GM12878 (cell line): ENCODE measurements at regions not wholly inside any gene's neighbourhood (a gene's known extent, or its start where the extent isn't known, plus 50 kb on each side); places are given as distances from the start of the nearest gene placed in this dataset.

ENCODE experiments used
- EZH2 ChIP-seq: IDR thresholded peaks from 2 replicates; pipeline ENCODE4 v1.6.1; 2012; ENCODE audit warnings: low read depth, mild to moderate bottlenecking, control low read depth, inconsistent platforms, low read length, borderline replicate concordance; ENCODE audit not compliant: control insufficient read depth
- HDAC2 ChIP-seq: fragments of 200-600 bp; sonication (generic); IDR thresholded peaks from 2 replicates; pipeline ENCODE4 v1.6.1; 2017
- MTA3 ChIP-seq: IDR thresholded peaks from 2 replicates; pipeline ENCODE4 v1.6.1; 2012; ENCODE audit warnings: low read length, inconsistent platforms, borderline replicate concordance
- RCOR1 ChIP-seq: conservative IDR thresholded peaks from 2 replicates; pipeline ENCODE4 v1.6.1; 2012; ENCODE audit warnings: low read depth, low read length, improper control_type of control experiment
- TBL1XR1 ChIP-seq: IDR thresholded peaks from 2 replicates; pipeline ENCODE4 v1.6.1; 2012; ENCODE audit warnings: low read depth, low read length, improper control_type of control experiment
- TF ChIP-seq, protein P1 (sequence below), 3 experiments: IDR thresholded peaks in 2 of 3; conservative IDR thresholded peaks in 1 of 3; 2 replicates each; pipeline ENCODE4 v1.5.1; 2011; ENCODE audit warnings: low read depth in 3 of 3, low read length in 3 of 3, mild to moderate bottlenecking in 3 of 3, control low read depth in 2 of 3, moderate library complexity in 2 of 3, inconsistent platforms in 1 of 3, mixed read lengths in 1 of 3; ENCODE audit not compliant: control insufficient read depth in 2 of 3, insufficient read depth in 1 of 3; ENCODE audit errors: extremely low read depth in 1 of 3
- TF ChIP-seq, protein P2 (sequence below): IDR thresholded peaks from 2 replicates; pipeline ENCODE4 v1.6.1; 2012; ENCODE audit warnings: low read depth, low read length, improper control_type of control experiment

DNA sequence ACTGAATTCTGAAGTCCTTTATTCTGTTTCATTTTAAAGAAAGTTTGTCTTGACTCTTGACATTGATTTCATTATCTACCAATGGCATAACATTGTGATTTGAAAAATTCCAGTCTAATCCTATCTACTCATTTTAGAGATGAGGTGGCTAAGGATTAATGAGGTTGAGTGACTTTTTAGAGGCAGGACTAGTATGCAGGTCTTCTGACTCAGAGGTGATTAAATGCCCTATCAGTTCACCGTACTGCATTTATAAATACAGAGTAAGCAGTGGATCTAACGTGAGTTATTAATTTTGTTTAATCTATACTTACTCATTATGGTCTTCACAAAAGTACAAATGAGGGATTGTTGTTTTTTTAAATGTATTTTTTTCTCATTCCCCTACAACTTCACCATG lies 277.6 kb downstream of the PTBP2 start:
- TF ChIP-seq HDAC2 (no peak), EZH2 (no peak), RCOR1 (no peak), TBL1XR1 (no peak), MTA3 (no peak)
- TF ChIP-seq, protein P1, sequence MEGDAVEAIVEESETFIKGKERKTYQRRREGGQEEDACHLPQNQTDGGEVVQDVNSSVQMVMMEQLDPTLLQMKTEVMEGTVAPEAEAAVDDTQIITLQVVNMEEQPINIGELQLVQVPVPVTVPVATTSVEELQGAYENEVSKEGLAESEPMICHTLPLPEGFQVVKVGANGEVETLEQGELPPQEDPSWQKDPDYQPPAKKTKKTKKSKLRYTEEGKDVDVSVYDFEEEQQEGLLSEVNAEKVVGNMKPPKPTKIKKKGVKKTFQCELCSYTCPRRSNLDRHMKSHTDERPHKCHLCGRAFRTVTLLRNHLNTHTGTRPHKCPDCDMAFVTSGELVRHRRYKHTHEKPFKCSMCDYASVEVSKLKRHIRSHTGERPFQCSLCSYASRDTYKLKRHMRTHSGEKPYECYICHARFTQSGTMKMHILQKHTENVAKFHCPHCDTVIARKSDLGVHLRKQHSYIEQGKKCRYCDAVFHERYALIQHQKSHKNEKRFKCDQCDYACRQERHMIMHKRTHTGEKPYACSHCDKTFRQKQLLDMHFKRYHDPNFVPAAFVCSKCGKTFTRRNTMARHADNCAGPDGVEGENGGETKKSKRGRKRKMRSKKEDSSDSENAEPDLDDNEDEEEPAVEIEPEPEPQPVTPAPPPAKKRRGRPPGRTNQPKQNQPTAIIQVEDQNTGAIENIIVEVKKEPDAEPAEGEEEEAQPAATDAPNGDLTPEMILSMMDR (IDR thresholded peaks at IDR 0.05 in 2 of 3, conservative IDR thresholded peaks at IDR 0.05 in 1 of 3; ENCODE audit: control insufficient read depth in 2 of 3, extremely low read depth in 1 of 3, insufficient read depth in 1 of 3, low read depth in 3 of 3, low read length in 3 of 3): no peak
- TF ChIP-seq, protein P2, sequence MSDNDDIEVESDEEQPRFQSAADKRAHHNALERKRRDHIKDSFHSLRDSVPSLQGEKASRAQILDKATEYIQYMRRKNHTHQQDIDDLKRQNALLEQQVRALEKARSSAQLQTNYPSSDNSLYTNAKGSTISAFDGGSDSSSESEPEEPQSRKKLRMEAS: no peak
